HG02840 (cell line): ENCODE measurements at regions not wholly inside any gene's neighbourhood (a gene's known extent, or its start where the extent isn't known, plus 50 kb on each side); places are given as distances from the start of the nearest gene placed in this dataset.

ENCODE experiments used
- ATAC-seq: cut with Tn5 transposase; IDR thresholded peaks from one replicate; pipeline ENCODE4 v1.9.1; 2021; ENCODE audit warnings: mild to moderate bottlenecking, moderate library complexity, moderate number of reproducible peaks; ENCODE audit not compliant: unreplicated experiment, low FRiP score

DNA sequence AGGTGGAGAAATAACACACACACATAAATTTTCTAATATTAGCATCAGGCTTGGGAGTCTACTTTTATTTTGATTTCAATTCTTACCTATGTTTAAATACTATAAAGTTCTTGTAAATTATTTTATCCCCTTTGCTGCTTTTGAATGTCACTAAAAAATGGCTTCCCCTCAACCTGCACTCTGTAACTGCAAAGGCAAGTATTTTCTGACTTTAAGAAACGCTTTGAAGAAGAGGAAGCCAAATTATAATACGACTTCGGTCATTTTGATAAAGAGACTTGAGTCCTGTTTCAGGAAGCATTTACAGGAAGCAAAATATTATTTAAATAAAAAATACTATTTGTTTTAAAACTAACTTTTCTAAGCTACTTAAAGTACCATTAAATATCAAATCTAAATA lies 627.7 kb upstream of the AGTR1 start:
- no peak for ATAC-seq

DNA sequence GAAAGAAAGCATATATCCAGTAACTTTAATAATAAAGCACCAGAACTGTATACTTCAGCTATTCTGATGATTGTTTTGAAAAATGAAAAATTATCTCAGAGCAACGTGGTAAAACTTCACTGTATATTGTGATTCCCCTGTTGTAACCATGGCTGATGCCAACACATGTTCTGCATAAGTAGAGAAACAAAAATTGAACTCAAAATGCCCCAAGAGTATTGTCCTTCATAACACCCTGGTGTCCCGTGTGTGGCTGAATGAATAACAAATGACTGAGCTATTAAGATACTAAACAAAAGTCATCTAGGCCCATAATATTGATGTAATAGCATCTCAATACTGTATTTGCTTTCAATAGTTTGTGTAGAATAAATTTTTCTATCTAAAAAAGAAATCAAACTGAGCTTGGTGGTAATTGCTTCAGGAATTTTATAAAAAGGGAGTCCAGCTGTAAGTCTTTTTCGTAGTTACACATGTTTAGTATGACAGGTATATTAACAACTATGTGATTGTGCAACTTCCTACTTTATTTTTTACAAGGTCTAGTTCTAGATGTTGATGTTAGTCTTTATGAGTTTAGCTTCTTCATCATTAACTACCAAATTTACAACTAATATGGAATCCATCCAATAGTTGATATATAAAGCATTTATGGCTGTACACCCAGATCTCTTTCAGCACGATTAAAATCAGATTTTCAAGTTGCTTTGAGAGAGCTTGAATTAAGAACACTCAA lies 623.8 kb upstream of the AGTR1 start:
- ATAC-seq: no peak

DNA sequence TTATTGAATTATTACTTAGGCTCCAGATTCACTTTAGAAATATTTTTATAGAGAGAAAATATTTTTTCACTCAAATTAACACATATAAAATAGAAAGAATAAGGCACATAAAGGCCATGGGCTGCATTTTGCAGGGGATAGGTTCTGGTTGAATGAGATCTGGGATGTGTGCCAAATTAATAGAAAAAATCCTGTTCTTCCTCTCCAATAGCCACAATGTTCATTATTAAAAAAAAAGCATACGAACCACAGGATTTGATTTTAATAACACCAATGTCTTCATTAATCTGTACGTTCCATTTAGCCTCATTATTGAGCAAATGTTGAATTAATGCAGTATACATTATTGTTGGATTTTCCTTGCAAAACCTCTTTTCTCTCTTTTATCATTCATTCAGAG lies 622.8 kb upstream of the AGTR1 start:
- no peak for ATAC-seq

DNA sequence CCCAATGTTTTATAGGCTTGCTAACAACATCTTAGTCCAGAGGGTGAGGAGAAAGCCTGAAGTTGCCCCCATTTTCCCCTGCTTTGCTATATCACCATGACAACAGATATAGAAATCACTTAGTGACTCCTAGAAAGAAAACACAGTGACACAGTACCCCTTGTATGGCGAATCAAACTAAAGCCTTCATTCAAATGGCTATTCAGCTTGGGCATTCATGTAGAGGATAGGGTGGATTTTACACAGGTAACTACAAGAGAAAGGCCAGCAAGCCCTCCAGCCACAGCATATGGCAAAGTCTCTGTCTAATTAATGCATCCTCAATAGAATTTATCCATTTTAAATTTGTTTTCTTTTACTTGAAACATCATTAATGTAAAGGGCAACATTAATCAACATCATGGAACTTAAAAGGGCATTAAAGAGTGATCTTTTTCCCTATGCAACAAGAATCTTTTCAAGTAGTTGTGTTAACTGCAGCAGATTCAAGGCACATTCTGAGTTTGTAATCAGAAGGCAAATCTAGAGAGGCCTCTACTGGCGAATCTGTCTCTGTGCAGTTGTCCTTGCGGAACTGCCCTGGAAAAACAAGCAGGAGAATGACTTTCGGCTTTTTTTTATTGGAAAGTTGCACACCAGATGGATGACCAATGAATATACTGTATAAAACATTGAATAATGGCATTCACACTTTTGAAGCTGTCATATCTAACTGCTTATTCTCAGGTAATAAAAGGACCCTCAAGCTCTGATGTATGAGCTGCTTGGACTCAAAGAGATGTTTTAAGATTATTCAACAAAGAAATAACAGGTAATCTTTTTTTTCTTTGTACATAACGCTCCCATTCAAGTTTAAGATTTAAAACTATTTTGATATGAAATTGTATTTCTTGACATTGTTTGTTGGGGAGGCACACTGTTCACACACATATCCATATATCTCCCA lies 621.7 kb upstream of the AGTR1 start:
- ATAC-seq: no peak

DNA sequence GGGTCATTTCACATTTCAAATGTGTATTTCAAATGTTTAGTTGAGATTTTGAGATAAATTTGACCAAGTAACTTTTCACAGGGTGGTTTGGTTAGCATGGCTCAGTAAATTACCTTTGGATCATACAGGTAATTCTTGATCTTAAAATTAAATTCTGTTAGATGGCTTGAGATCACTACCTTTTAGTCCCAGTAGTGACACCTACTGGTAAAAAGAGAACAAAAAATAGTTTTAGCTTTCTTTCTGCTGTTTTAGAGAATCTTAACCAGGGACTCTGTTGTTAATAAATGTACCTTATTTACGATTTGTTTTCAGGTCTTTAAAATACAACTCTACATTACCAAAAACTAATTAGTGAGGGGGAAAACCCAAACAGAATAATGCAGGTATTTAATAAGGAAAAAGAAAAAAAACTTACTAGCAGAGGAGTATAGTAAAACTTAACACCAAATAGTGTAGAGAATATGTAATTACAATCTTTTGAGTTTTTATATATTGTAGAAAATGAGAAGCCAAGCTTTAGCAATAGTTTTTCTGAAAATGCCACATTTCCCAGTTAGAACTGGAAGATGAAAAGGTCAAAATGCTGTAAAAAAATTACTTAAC lies 620.3 kb upstream of the AGTR1 start:
- no peak for ATAC-seq

DNA sequence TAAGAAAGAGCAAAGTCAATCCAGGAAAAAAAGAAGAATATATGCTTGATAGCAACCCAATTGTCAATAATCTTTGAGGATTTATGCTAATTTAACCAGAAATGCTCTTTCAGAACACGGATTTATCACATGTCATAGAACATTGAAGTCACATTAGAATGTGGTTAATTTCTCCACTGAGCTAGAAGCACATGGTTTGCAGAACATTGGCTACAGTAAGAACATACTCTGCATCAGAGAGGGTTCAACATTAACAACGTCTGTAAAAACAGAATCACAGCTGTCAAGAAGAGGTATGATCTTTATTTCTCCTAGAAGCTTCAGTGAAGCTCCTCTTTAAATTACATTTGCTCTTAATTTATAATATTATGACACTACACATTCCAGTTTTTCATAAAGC lies 619.7 kb upstream of the AGTR1 start:
- no peak for ATAC-seq

DNA sequence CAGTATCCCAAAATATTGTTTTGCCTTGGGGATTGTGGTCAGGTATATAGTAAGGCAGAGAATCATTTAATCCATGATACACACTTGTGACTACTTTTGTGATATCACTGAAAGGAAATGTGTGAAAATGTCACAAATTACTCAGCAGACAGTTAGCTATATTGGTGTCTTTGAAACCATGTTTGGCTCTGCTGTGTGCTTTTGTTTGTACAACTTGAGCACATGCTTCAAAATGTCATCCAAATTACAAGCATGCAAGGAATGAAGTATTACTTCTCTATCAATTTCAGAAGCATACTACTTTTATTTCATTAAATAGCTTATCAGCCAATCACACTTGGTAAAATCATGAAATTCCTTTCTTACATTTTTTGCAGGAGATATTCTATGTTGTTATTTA lies 619.0 kb upstream of the AGTR1 start:
- no peak for ATAC-seq

DNA sequence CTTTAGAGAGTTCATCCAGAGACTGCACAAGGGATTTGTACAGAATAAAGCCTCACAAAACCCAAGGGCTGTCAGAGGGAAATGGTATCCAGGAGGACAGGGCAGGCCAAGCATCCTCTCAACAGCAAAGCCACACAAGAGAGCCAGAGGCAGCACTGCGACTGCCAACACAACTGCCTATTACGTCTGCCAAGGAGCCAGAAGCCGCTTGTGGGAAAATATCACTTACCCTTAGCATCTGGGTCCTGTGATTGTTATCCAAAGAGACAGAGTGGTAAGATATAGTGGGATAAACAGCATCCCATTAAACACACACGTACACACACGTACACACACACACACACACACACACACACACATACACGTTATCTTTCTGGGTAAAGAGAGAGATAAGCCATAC lies 618.3 kb upstream of the AGTR1 start:
- no peak for ATAC-seq

DNA sequence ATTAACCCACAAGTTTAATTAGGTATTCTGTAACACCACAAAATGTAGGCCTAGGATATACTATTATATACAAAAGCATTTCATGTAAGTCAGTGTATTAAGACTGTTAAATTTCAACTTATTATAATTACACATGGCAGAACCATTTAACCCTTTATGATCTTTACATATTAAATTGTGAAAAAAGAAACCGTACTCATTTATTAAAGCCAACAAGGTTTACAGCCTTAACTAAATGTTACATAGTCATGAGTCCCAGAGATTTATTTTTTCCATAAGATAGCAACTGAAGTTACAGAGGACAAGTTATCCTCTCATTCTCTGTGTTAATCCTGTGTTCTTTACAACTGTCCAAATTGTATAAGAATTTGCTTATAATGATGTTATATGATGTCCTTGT lies 615.8 kb upstream of the AGTR1 start:
- no peak for ATAC-seq

DNA sequence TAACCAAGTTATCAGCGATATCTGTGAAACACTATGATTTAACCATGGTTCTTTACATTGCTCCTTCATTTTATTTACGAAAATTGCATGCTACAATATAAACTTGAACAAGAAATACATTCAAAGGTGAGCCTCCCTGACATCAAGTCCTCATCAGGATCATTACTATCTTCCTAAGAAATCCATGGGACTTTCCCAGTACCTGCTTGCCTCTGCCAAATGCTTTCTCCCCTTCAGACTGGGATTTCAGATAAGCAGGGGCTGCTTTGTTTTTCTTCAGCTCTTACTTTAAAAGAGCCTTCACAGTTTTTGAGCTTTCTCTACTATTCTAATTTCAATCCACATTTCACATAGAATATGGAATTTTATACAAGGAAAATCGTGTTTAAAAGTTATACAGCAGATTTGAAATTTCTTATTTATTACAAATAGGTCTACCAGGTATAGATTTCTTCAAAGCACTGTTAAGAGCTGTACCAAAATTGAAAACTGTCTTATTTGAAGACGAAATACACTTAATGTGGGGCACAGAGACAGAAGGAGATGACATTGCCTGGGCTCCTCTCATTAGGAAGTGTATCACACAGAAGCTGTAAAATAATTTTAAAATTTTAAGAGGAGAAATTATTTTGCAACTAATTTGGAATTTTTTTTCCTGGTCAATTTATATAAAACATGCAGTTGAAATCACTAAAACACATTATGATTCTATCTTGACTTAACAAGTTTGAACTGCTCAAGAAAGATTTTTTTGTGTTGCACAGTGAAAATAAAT lies 615.0 kb upstream of the AGTR1 start:
- no peak for ATAC-seq

DNA sequence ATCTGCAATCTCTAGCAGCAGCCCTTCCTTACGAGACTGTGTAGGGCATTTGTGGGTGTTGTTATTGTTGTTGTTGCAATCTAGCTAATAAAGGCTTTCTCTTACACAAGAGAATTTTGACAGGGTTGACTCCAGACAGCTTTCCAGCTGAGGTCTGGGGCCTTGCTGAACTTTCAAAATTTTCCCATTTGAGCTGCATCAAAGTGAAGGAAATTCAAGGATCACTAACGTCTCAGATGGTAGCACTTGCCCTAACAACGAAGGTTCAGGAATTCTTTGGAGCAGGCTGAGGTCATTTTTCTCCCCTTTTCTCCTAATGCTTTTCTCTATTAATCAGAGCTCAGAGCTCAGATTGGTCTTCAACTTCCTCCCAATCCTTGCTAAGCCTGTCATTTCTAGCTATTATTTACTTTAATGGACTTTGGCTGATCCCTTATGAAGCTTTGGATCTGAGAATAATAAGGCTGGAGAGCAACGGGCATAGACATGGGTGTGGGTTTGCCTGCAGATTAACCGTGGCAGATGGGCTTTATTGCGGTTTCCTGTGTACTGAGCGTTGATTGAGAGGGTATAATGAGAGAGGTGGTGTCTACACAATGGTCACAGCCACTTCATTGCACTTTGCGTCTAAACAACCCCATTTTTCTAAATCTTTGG lies 614.0 kb upstream of the AGTR1 start:
- ATAC-seq: no peak

DNA sequence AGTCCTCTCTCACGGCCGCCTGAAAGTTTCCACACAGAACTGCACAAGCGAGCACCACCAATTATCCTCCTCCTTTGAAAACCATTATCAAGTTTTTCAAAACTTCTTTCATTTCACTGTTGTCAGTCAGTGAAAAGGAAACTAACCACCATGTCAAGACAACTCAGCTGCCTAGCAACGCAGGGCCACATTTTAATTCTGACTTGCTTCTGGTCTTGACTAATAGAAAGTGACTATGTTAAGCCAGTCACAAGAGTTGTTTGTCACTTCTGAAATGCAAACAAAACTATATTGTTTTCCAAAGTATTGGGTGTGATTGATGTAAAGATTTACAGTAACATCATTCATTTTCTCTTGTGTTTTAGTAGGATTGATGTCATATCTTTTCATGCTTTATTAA lies 612.8 kb upstream of the AGTR1 start:
- ATAC-seq: no peak

DNA sequence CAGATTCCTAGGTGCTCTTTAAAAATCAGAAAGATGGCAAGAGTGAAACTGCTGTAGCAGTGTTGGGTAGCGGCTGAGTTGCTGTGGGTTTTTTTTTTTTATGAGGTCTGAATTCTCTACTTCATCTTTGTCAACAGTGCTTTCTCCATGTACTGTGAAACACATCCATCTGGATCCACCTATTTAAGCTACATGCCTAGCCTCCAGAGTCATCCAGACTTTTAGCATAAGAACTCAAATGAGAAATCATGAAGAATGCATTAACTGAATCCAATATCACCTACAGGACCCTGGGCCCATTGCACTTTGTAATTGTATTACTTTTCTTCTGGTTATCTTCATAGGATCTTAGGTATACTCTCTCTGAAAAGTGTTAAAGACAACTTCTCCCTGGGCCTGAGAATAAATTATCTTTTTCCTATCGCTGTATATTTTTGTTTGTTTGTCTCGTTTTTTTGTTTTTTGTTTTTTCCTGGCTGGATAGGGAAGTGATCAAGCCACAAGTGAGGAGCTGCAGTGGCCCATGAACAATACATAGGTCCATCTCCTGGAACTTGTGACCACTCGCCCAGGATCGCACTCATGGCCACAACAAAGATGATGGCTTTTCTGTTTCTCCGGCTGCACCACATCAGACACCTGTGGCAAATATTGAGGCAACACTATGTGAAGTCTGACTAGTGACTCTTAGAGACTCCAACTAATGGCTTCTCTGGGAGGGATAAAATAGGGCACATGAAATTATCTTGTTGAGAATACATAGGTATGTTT lies 609.9 kb upstream of the AGTR1 start:
- no peak for ATAC-seq

DNA sequence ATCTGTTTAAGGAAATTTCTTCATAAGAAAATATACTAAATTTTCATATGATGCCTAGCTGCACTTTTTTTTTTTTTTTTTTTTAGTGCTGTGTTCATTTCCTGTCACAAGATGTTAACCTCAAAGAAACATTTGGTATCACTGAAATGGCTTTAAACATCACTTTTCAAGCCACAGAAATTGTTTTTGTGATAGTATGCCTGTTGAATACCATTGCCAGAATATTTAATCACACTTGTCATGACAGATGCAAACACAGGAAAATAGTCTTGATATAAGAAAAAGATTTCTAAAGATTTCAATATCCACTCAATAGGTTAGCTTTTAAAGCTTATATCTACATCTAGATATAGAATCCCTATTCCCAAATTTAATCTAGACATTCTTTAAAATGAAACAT lies 608.5 kb upstream of the AGTR1 start:
- no peak for ATAC-seq

DNA sequence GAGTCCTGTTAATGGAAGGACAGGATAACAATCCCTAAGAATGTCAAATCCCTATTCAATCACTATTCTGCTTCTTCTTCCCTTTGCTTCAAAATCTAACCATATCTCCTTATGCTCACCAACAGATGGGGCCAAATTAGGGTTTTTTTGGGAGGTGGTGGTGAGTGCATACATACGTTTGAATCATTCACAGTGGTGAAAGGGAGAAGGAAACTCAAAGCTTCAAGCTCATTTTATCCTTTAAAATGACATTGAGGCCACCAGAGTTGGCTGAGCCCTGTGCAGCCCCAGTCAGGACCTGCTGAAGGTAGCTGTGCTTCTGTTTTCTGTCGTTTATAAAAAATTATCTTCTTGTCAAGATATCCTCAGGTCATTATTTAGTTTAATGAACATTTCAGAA lies 607.5 kb upstream of the AGTR1 start:
- no peak for ATAC-seq

DNA sequence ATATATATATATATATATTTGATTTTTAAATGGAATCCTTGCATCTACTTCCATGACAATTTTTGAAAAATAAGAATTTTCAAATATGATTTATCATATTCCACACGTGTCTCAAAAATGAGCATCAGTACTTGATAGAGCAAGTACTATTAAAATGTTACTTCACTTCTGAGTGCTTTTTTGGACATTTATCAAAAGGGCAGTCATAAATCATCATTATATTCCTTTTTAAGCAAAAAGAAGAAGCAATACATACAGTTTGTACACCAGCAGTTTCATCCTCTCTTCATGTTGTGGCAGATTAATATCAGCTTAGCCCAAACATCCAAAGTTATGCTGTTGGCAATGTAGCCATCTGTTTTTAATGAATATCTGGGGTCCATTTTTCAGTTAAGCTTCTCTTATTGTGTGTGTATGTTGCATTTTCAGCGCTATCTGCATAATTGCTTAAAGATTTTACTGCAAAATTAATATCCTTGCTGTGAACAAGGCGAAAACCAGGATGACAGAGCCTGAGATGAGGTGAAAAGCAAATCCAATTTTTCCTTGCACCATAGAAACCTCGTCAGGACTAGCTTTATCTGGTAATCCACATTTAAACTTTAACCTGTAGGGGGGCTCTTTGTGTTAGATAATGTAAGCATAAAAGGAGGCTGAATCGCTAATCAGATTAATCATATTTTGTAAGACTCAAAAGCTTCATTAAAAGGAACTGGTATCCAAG lies 604.9 kb upstream of the AGTR1 start:
- ATAC-seq: no peak

DNA sequence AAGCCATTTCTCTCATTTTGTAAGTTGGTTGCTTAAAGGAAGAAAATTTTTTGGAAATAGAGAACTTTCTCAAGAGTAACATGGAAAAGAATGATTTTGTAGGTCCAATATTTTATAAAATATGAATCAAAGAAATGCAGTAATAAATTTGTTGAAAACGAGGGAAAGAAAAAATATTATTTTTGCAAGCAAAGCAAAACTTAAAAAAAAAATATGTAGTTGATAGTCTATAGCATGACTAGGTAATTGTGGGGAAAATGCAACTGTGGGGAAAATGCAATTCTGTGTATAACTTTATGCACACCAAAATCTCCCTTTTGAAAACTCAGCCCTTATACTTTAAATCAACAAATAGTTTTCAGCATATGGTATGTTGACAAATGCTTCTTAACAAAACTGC lies 604.0 kb upstream of the AGTR1 start:
- ATAC-seq: no peak

DNA sequence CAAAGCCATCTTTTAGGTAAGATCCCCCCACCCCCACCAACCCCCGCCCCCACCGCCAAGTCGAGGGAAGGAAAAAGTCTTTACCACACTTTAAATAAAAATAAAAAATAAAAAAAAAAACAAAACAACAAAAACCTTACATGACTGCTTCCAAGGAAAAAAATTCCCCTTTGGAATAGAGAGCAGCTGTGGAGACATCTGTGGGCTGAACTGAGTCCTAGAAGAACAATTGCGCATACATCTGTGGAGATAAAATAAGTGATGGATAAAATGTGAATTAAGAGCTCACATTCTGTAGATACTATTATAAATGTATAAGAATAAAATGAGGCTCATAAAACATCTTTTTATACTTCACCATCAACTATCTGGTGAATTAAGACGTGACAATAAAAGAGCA lies 601.7 kb upstream of the AGTR1 start:
- ATAC-seq: no peak

DNA sequence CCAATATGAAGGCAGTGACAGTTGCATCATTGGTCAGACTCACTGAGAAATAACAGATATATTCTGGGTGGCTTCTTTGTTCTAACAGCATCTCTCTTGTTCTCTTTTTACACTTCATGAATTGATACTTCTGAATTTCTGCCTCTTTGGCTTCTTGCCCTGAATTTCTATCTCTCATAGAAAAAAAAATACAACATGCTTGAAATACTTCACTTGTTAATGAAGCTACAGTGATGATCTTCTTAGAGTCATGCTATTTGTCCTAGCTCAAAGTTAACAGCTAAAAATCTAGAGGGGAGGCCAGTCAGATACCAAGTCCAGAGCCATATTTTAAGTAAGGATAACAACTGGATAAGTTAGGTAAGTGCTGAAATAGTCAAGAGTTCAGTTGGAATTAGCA lies 597.2 kb upstream of the AGTR1 start:
- ATAC-seq: no peak
